Spleen (tissue), 7 donors: ENCODE measurements at regions not wholly inside any gene's neighbourhood (a gene's known extent, or its start where the extent isn't known, plus 50 kb on each side); places are given as distances from the start of the nearest gene placed in this dataset.

Experiments
- POLR2AphosphoS5 ChIP-seq, 3 donors: sonication (generic); formaldehyde crosslinking; IDR thresholded peaks; one replicate each; pipeline ENCODE4 v1.5.1; 2017; ENCODE audit warnings: antibody characterized with exemption in 3 of 3
- TF ChIP-seq, protein P1 (sequence below), 11 experiments: fragments of 200-600 bp in 7 of 11; fragments of 450-650 bp in 4 of 11; sonication (generic) in 4 of 11; IDR thresholded peaks in 8 of 11; conservative IDR thresholded peaks in 3 of 11; 1 replicate in 7 of 11; 2 replicates in 4 of 11; pipeline versions ENCODE4 v1.4.0 to v1.8.0; 2016 to 2021; ENCODE audit warnings: antibody characterized with exemption in 11 of 11, inconsistent platforms in 4 of 11, mild to moderate bottlenecking in 1 of 11
- donor health status: DM: no; HTN: no; CAD: no; lungs with moderate emphysema.
- donor health status: DM: no; HTN: no; CAD: no.
- donor health status: DM: no; HTN: no; CAD: no.

GRCh38 chr7:80393786-80394185 lies 118.1 kb downstream of the GNAT3 start:
- TF ChIP-seq, protein P1, sequence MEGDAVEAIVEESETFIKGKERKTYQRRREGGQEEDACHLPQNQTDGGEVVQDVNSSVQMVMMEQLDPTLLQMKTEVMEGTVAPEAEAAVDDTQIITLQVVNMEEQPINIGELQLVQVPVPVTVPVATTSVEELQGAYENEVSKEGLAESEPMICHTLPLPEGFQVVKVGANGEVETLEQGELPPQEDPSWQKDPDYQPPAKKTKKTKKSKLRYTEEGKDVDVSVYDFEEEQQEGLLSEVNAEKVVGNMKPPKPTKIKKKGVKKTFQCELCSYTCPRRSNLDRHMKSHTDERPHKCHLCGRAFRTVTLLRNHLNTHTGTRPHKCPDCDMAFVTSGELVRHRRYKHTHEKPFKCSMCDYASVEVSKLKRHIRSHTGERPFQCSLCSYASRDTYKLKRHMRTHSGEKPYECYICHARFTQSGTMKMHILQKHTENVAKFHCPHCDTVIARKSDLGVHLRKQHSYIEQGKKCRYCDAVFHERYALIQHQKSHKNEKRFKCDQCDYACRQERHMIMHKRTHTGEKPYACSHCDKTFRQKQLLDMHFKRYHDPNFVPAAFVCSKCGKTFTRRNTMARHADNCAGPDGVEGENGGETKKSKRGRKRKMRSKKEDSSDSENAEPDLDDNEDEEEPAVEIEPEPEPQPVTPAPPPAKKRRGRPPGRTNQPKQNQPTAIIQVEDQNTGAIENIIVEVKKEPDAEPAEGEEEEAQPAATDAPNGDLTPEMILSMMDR (IDR thresholded peaks at IDR 0.05 in 8 of 11, conservative IDR thresholded peaks at IDR 0.05 in 3 of 11) = no peak
- no peak for TF ChIP-seq POLR2AphosphoS5 (IDR thresholded peaks at IDR 0.05)
